HCT116 (cell line): ENCODE measurements at regions not wholly inside any gene's neighbourhood (a gene's known extent, or its start where the extent isn't known, plus 50 kb on each side); places are given as distances from the start of the nearest gene placed in this dataset.

Experiments
- ATAC-seq: fragments of 200-7000 bp; cut with Tn5 transposase; 2 replicates; pipeline ENCODE4 v1.9.1; 2020; ENCODE audit warnings: mild to moderate bottlenecking, moderate library complexity
- BruUV-seq: library from RNA; stranded (reverse); fragments of 400-500 nt; replicated peaks from 2 replicates; lab custom pipeline; 2021; lab: Mats Ljungman, UMichigan
- CTCF ChIA-PET: fragments of 300-600 bp; sonication (Branson Sonifier 250); formaldehyde crosslinking; loops from one replicate; lab custom pipeline; 2021; ENCODE audit warnings: antibody characterized with exemption; lab: Charles Lee
- POLR2A ChIA-PET: fragments of 300-600, 350-600 bp; sonication (Branson Sonifier 250); formaldehyde crosslinking; loops from one replicate; lab custom pipeline; 2021; ENCODE audit warnings: antibody characterized with exemption; lab: Charles Lee
- RAD21 ChIA-PET, 2 experiments: fragments of 300-600 bp; sonication (Branson Sonifier 250); formaldehyde crosslinking; loops; one replicate each; lab custom pipeline; 2023; ENCODE audit warnings: low total read pairs in 2 of 2; ENCODE audit not compliant: uncharacterized antibody in 2 of 2, unreplicated experiment in 2 of 2, low non-redundant PET in 1 of 2; lab: Charles Lee
- DNase-seq: peaks from one replicate; pipeline ENCODE4 v3.0.0-alpha.2; 2010; ENCODE audit warnings: low read depth, low spot score
- H2AFZ ChIP-seq: fragments of 200-600 bp; shearing (Covaris generic), sonication (generic); 2 replicates; pipeline ENCODE4 v1.6.1; 2017; ENCODE audit warnings: low read depth, mixed run types, mixed read lengths, antibody characterized with exemption, low read length; ENCODE audit not compliant: poor library complexity, severe bottlenecking
- H3K27ac ChIP-seq: 2 replicates; pipeline ENCODE4 v1.5.1; 2012; ENCODE audit warnings: low read depth, low read length
- H3K27me3 ChIP-seq: fragments of 200-600 bp; sonication (generic); 2 replicates; pipeline ENCODE4 v1.6.1; 2016; ENCODE audit warnings: mixed run types, low read length, mixed read lengths; ENCODE audit not compliant: insufficient read depth
- H3K36me3 ChIP-seq, 2 experiments: fragments of 200-500 bp in 1 of 2; fragments of 200-600 bp in 1 of 2; sonication (Bioruptor generic) in 1 of 2; sonication (generic) in 1 of 2; 2 replicates each; pipeline versions ENCODE4 v1.5.1 to v1.6.1; 2014 to 2016; ENCODE audit warnings: low read length in 2 of 2, inconsistent platforms in 1 of 2, mixed read lengths in 1 of 2, mixed run types in 1 of 2; ENCODE audit not compliant: insufficient read depth in 2 of 2, control insufficient read depth in 1 of 2
- H3K4me1 ChIP-seq, 2 experiments: fragments of 200-600 bp in 1 of 2; sonication (generic) in 1 of 2; 2 replicates each; pipeline versions ENCODE4 v1.5.1 to v1.6.1; 2012 to 2017; ENCODE audit warnings: low read length in 2 of 2, inconsistent platforms in 1 of 2, mild to moderate bottlenecking in 1 of 2, mixed read lengths in 1 of 2, mixed run types in 1 of 2, moderate library complexity in 1 of 2; ENCODE audit not compliant: insufficient read depth in 2 of 2, control insufficient read depth in 1 of 2
- H3K4me2 ChIP-seq: fragments of 200-600 bp; sonication (generic); 2 replicates; pipeline ENCODE4 v1.6.1; 2017; ENCODE audit warnings: mixed run types, low read length, mixed read lengths
- H3K4me3 ChIP-seq, 2 experiments: fragments of 200-600 bp in 1 of 2; sonication (generic) in 1 of 2; replicated peaks in 1 of 2; 2 replicates each; pipeline ENCODE4 v1.5.1; 2011 to 2016; ENCODE audit warnings: low read length in 2 of 2, control low read depth in 1 of 2, low read depth in 1 of 2, mild to moderate bottlenecking in 1 of 2, mixed read lengths in 1 of 2, mixed run types in 1 of 2
- H3K79me2 ChIP-seq: fragments of 200-600 bp; sonication (generic); 2 replicates; pipeline ENCODE4 v1.6.1; 2017; ENCODE audit warnings: mild to moderate bottlenecking, mixed run types, low read length, moderate library complexity, mixed read lengths; ENCODE audit not compliant: insufficient read depth
- H3K9ac ChIP-seq: fragments of 200-600 bp; sonication (generic); 2 replicates; pipeline ENCODE4 v1.6.1; 2016; ENCODE audit warnings: low read length, mixed read lengths
- H3K9me2 ChIP-seq: fragments of 200-600 bp; sonication (generic), shearing (Covaris generic); 2 replicates; pipeline ENCODE4 v1.6.1; 2017; ENCODE audit warnings: mixed run types, mild to moderate bottlenecking, moderate library complexity; ENCODE audit not compliant: insufficient read depth
- H3K9me3 ChIP-seq, 2 experiments: fragments of 200-500 bp in 1 of 2; fragments of 200-600 bp in 1 of 2; sonication (Bioruptor generic) in 1 of 2; sonication (generic) in 1 of 2; 2 replicates each; pipeline ENCODE4 v1.6.1; 2014 to 2017; ENCODE audit warnings: low read length in 2 of 2, mixed read lengths in 2 of 2, inconsistent platforms in 1 of 2, low read depth in 1 of 2, mild to moderate bottlenecking in 1 of 2, mixed run types in 1 of 2, moderate library complexity in 1 of 2; ENCODE audit not compliant: control insufficient read depth in 1 of 2, insufficient read depth in 1 of 2
- H4K20me1 ChIP-seq: fragments of 200-600 bp; sonication (generic), shearing (Covaris generic); 2 replicates; pipeline ENCODE4 v1.6.1; 2017; ENCODE audit warnings: mixed run types, mild to moderate bottlenecking, moderate library complexity; ENCODE audit not compliant: insufficient read depth
- ATF3 ChIP-seq: IDR thresholded peaks from 2 replicates; pipeline ENCODE4 v1.6.1; 2012
- CTCF ChIP-seq, 3 experiments: fragments of 200-600 bp in 1 of 3; sonication (generic) in 1 of 3; IDR thresholded peaks in 2 of 3; conservative IDR thresholded peaks in 1 of 3; 2 replicates each; pipeline ENCODE4 v1.5.1; 2012 to 2017; ENCODE audit warnings: low read depth in 2 of 3, low read length in 2 of 3, antibody characterized with exemption in 1 of 3, borderline replicate concordance in 1 of 3, control low read depth in 1 of 3, mild to moderate bottlenecking in 1 of 3, mixed read lengths in 1 of 3, mixed run types in 1 of 3, moderate library complexity in 1 of 3; ENCODE audit not compliant: insufficient read depth in 1 of 3
- EZH2phosphoT487 ChIP-seq: fragments of 200-600 bp; IDR thresholded peaks from 2 replicates; pipeline ENCODE4 v1.6.1; 2018; ENCODE audit warnings: antibody characterized with exemption, borderline replicate concordance
- FOSL1 ChIP-seq: IDR thresholded peaks from 2 replicates; pipeline ENCODE4 v1.6.1; 2012; ENCODE audit warnings: low read depth
- JUND ChIP-seq: IDR thresholded peaks from 2 replicates; pipeline ENCODE4 v1.6.1; 2012
- MAX ChIP-seq: IDR thresholded peaks from 2 replicates; pipeline ENCODE4 v1.6.1; 2012
- POLR2A ChIP-seq: IDR thresholded peaks from 2 replicates; pipeline ENCODE4 v1.7.0; 2011; ENCODE audit warnings: borderline replicate concordance; ENCODE audit not compliant: insufficient read depth, insufficient read length; ENCODE audit errors: extremely low read depth
- RAD21 ChIP-seq: IDR thresholded peaks from 2 replicates; pipeline ENCODE4 v1.6.1; 2012; ENCODE audit warnings: low read depth, mild to moderate bottlenecking
- REST ChIP-seq: IDR thresholded peaks from 2 replicates; pipeline ENCODE4 v1.6.1; 2012; ENCODE audit warnings: low read depth
- SIN3A ChIP-seq: IDR thresholded peaks from 2 replicates; pipeline ENCODE4 v1.6.1; 2012; ENCODE audit warnings: low read depth
- TCF7L2 ChIP-seq: IDR thresholded peaks from 2 replicates; pipeline ENCODE4 v1.7.0; 2011; ENCODE audit warnings: borderline replicate concordance, inconsistent platforms; ENCODE audit not compliant: insufficient read depth, insufficient read length; ENCODE audit errors: extremely low read depth
- YY1 ChIP-seq: IDR thresholded peaks from 2 replicates; pipeline ENCODE4 v1.6.1; 2011; ENCODE audit warnings: low read length, low read depth, moderate library complexity, mild to moderate bottlenecking; ENCODE audit not compliant: insufficient replicate concordance; ENCODE audit errors: extremely low read depth
- intact Hi-C: fragments of 100-400 bp; cut with micrococcal nuclease; formaldehyde crosslinking; loops from 2 replicates; pipeline ENCODE4 v1.10.0; 2022

GRCh38 chr2:144300632-144301031, 219.3 kb downstream of the ZEB2 start:
- RAD21 ChIA-PET, result no interaction called here
- no peaks in the 10 kb centered on the region for H3K27me3 ChIP-seq
- H3K79me2 ChIP-seq, result no peaks in the 10 kb centered on the region
- no peak overlapping the region for H2AFZ ChIP-seq
- no peaks in the 10 kb centered on the region for H3K4me1 ChIP-seq
- H3K9ac ChIP-seq, result no peak overlapping the region
- H4K20me1 ChIP-seq, result no peaks in the 10 kb centered on the region
- no TSS peak for BruUV-seq
- no peak overlapping the region for H3K27ac ChIP-seq
- POLR2A ChIA-PET, result no interaction called here
- intact Hi-C loops, result no loop called here
- no peaks in the 10 kb centered on the region for H3K9me2 ChIP-seq
- TF ChIP-seq YY1 (no peak), EZH2phosphoT487 (no peak), TCF7L2 (no peak), ATF3 (no peak), JUND (no peak), SIN3A (no peak), POLR2A (no peak), MAX (no peak)
- H3K4me2 ChIP-seq, result no peak overlapping the region
- H3K4me3 ChIP-seq, result no peak overlapping the region
- no peak for ATAC-seq
- CTCF ChIA-PET, result no interaction called here
- no peaks in the 10 kb centered on the region for H3K9me3 ChIP-seq
- H3K36me3 ChIP-seq, result no peaks in the 10 kb centered on the region
- DNase-seq, result no peak

- ChIA-PET RAD21 (no interaction called here), POLR2A (no interaction called here), CTCF (no interaction called here)
- DNase-seq (no peak), ATAC-seq (no peak)
- no TSS peak for BruUV-seq
- H3K4me1 ChIP-seq, result no peaks in the 10 kb centered on the region
- no peak overlapping the region for H3K4me3 ChIP-seq
- no peaks in the 10 kb centered on the region for H3K27me3 ChIP-seq
- H3K4me2 ChIP-seq, result no peak overlapping the region
- H4K20me1 ChIP-seq, result no peaks in the 10 kb centered on the region
- H3K79me2 ChIP-seq, result no peaks in the 10 kb centered on the region
- H3K36me3 ChIP-seq, result no peaks in the 10 kb centered on the region
- no peaks in the 10 kb centered on the region for H3K9me2 ChIP-seq
- TF ChIP-seq RAD21 (no peak), REST (no peak), CTCF (IDR thresholded peaks at IDR 0.05 in 2 of 3, conservative IDR thresholded peaks at IDR 0.05 in 1 of 3; ENCODE audit: borderline replicate concordance in 1 of 3, insufficient read depth in 1 of 3, low read depth in 2 of 3, low read length in 2 of 3) (no peak), YY1 (no peak), ATF3 (no peak), TCF7L2 (no peak), SIN3A (no peak), EZH2phosphoT487 (no peak), FOSL1 (no peak)
- no peak overlapping the region for H2AFZ ChIP-seq
- no peak overlapping the region for H3K9ac ChIP-seq
- no peak overlapping the region for H3K27ac ChIP-seq
- intact Hi-C loops, result no loop called here
- no peaks in the 10 kb centered on the region for H3K9me3 ChIP-seq
Observed at GRCh38 chr2:144290276-144290675, 229.6 kb downstream of the ZEB2 start.
